ENCODE measurements at regions not wholly inside any gene's neighbourhood (a gene's known extent, or its start where the extent isn't known, plus 50 kb on each side); places are given as distances from the start of the nearest gene placed in this dataset.

DNA sequence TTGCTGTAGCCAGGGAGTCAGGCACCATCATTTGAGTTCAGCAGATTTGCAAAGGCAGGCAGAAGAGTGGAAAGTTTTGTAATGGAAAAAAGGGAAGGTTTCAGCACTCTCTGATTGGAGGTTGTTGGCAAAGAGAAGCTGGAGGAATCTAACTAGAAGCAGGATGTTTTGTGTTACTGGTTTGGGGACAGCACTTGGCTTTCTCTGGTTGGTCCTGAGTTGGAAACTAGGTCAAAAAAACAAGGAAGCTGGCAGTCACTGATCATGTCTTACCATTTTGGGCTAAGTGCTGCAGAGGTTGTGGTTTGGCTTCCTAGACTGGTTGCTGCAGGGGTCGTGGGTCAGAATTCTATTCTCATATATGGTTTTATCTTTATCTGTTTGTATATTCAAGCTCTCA is 189.8 kb downstream of the DRD1 start:
- ATAC-seq (peak in 2 of 4 donors; percentile 27 to 30), DNase-seq (no peak)
- intact Hi-C loops (cut with DNase I): no loop called here
- Histone ChIP-seq H3K27me3 (no peaks in the 10 kb centered on the region), H3K4me3 (no peak overlapping the region), H3K36me3 (no peaks in the 10 kb centered on the region), H3K27ac (no peak overlapping the region), H3K9me3 (no peaks in the 10 kb centered on the region), H3K4me1 (no peaks in the 10 kb centered on the region)
- TF ChIP-seq, protein P1, sequence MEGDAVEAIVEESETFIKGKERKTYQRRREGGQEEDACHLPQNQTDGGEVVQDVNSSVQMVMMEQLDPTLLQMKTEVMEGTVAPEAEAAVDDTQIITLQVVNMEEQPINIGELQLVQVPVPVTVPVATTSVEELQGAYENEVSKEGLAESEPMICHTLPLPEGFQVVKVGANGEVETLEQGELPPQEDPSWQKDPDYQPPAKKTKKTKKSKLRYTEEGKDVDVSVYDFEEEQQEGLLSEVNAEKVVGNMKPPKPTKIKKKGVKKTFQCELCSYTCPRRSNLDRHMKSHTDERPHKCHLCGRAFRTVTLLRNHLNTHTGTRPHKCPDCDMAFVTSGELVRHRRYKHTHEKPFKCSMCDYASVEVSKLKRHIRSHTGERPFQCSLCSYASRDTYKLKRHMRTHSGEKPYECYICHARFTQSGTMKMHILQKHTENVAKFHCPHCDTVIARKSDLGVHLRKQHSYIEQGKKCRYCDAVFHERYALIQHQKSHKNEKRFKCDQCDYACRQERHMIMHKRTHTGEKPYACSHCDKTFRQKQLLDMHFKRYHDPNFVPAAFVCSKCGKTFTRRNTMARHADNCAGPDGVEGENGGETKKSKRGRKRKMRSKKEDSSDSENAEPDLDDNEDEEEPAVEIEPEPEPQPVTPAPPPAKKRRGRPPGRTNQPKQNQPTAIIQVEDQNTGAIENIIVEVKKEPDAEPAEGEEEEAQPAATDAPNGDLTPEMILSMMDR (IDR thresholded peaks at IDR 0.05): no peak
- no peak for TF ChIP-seq POLR2A (IDR thresholded peaks at IDR 0.05)
- WGBS (ENCODE audit: insufficient coverage, low coverage, low lambda C conversion rate, missing lambda C conversion rate): 18% methylated on average over 1 of the region's 1 CpG

DNA sequence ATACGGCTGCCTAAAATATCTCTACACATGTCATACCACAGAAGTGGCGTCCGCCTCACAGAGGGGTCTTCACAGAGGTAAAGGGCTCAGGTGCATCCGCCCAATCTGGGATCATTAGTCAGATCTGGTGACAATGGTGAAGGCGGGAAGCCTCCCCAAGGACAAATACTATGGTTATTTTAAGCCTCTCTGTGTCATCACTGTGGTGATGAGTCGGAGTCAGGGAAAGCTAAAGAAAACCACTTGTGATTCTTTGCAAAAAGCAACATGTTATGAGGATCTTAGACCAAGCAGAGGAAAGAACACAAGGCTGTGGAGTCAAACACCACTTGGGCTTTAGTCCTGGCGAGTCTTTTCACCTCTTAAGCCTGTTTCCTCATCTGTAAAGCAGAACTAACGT is 190.4 kb downstream of the DRD1 start:
- H3K27ac ChIP-seq: no peak overlapping the region
- 45% methylated on average over 7 of the region's 8 CpGs for WGBS (ENCODE audit: insufficient coverage, low coverage, low lambda C conversion rate, missing lambda C conversion rate)
- no peaks in the 10 kb centered on the region for H3K4me1 ChIP-seq
- intact Hi-C loops (cut with DNase I): no loop called here
- no peaks in the 10 kb centered on the region for H3K36me3 ChIP-seq
- no peaks in the 10 kb centered on the region for H3K27me3 ChIP-seq
- H3K9me3 ChIP-seq: no peaks in the 10 kb centered on the region
- no peak for DNase-seq
- no peak overlapping the region for H3K4me3 ChIP-seq
- TF ChIP-seq, protein P1 (IDR thresholded peaks at IDR 0.05): no peak
- no peak for TF ChIP-seq POLR2A (IDR thresholded peaks at IDR 0.05)
- no peak for ATAC-seq

DNA sequence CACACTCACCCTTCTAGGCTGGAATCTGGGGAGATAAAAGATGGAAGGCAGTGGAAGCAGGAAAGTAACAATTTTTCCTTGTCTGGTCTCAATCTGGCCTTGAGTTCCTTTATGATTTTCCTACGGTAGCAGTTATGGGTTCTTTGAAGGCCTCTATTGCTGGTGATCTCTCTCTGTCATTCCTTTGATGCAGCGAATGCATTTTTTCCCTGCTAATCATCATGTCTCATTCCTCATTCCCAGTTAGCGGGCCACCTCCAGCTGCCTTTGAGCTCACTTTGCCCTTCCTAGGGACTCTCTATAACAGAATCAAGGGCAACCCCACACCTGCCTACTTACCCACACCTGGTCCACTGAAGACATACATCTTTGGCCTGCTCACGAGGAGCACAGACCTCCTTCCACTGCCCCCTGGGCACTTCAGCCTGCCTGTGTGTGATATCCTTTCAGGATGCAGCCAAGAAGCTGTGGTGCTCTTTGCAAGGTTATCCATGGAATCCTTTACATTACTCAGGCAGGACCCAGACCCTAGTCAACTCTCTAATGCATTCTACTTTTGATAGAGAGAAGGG is 191.7 kb downstream of the DRD1 start:
- Histone ChIP-seq H3K27ac (no peak overlapping the region), H3K4me1 (no peaks in the 10 kb centered on the region), H3K27me3 (no peaks in the 10 kb centered on the region), H3K36me3 (no peaks in the 10 kb centered on the region), H3K9me3 (no peaks in the 10 kb centered on the region), H3K4me3 (no peak overlapping the region)
- ATAC-seq (no peak), DNase-seq (no peak)
- 63% methylated on average over 3 of the region's 4 CpGs for WGBS (ENCODE audit: insufficient coverage, low coverage, low lambda C conversion rate, missing lambda C conversion rate)
- TF ChIP-seq, protein P1 (IDR thresholded peaks at IDR 0.05): no peak
- intact Hi-C loops (cut with DNase I): no loop called here

DNA sequence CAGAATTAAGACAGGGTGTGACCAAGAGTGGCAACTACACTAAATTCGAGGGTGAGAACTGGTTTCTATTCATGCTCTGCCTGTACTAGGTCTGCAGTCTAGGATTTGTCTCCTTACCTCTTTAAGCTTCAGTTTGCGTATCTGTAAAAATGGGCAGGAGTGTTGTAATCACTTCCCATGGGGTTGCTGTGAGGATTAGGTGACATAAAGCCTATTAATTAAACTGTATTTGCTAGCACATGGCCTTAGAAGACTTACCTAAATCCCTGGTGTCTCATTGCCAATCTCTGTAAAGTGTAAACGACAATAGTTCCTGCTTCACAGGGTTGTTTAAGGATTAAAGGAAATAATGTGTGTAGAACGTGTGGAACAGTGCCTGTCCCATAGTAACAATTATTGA is 193.6 kb downstream of the DRD1 start:
- no peaks in the 10 kb centered on the region for H3K27me3 ChIP-seq
- no peaks in the 10 kb centered on the region for H3K4me1 ChIP-seq
- no peak for TF ChIP-seq POLR2A (IDR thresholded peaks at IDR 0.05)
- TF ChIP-seq, protein P1 (IDR thresholded peaks at IDR 0.05): no peak
- H3K27ac ChIP-seq: no peak overlapping the region
- H3K36me3 ChIP-seq: no peaks in the 10 kb centered on the region
- no peak for DNase-seq
- H3K4me3 ChIP-seq: no peak overlapping the region
- 48% methylated on average over 4 of the region's 4 CpGs for WGBS (ENCODE audit: insufficient coverage, low coverage, low lambda C conversion rate, missing lambda C conversion rate)
- intact Hi-C loops (cut with DNase I): no loop called here
- no peak for ATAC-seq
- H3K9me3 ChIP-seq: no peaks in the 10 kb centered on the region

DNA sequence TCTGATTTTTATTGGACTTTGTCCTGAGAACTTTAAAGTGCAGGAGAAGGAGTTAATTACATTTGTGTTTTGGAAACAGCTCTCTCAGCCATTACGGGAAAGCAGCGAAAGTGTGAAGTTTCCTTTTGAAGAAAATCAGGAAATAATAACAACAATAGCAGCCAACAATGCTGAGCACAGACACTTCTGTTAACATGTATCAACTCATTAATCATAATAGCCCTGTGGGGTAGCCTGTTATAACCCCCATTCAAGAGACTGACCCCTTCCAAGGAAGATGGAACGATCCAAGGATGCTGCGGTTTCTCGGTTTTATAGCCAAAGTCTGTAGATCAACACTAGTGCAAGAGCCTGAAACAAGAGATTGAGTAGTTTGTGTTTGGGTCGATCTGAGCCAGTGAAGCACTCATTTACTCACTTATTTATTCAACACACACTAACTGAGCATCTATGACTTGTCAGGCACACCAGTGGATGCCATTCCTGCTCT is 195.5 kb downstream of the DRD1 start:
- intact Hi-C loops (cut with DNase I): no loop called here
- WGBS (ENCODE audit: insufficient coverage, low coverage, low lambda C conversion rate, missing lambda C conversion rate): 71% methylated on average over 6 of the region's 6 CpGs
- Histone ChIP-seq H3K36me3 (no peaks in the 10 kb centered on the region), H3K4me1 (no peaks in the 10 kb centered on the region), H3K4me3 (no peak overlapping the region), H3K27ac (no peak overlapping the region), H3K9me3 (no peaks in the 10 kb centered on the region), H3K27me3 (no peaks in the 10 kb centered on the region)
- TF ChIP-seq, protein P1 (IDR thresholded peaks at IDR 0.05): no peak
- TF ChIP-seq POLR2A (IDR thresholded peaks at IDR 0.05): no peak
- ATAC-seq: no peak
- no peak for DNase-seq

Measured in right lobe of liver (tissue), 6 donors.